CD14-positive monocyte (primary cell): ENCODE measurements at regions not wholly inside any gene's neighbourhood (a gene's known extent, or its start where the extent isn't known, plus 50 kb on each side); places are given as distances from the start of the nearest gene placed in this dataset.

ENCODE experiments used
- DNase-seq, 3 donors: peaks; one replicate each; pipeline ENCODE4 v3.0.0-alpha.2; 2011 to 2022
- H2AFZ ChIP-seq: 2 replicates; pipeline ENCODE4 v1.6.0; 2012; ENCODE audit warnings: mild to moderate bottlenecking, low read depth, low read length, inconsistent platforms; ENCODE audit not compliant: insufficient read depth, poor library complexity, severe bottlenecking
- H3K27ac ChIP-seq, 2 donors: 1 replicate in 1 of 2; 2 replicates in 1 of 2; pipeline ENCODE4 v1.5.1; 2012 to 2013; ENCODE audit warnings: low read length in 2 of 2, control low read depth in 1 of 2, inconsistent platforms in 1 of 2, low read depth in 1 of 2, mild to moderate bottlenecking in 1 of 2
- H3K27me3 ChIP-seq, 2 donors: one replicate each; pipeline versions ENCODE4 v1.6.0 to v1.6.1; 2011 to 2013; ENCODE audit warnings: low read length in 2 of 2; ENCODE audit not compliant: control insufficient read depth in 2 of 2, insufficient read depth in 2 of 2
- H3K36me3 ChIP-seq, 2 donors: replicated peaks in 1 of 2; 1 replicate in 1 of 2; 2 replicates in 1 of 2; pipeline versions ENCODE4 v1.5.1 to v1.6.1; 2012 to 2013; ENCODE audit warnings: low read length in 2 of 2, control low read depth in 1 of 2, inconsistent platforms in 1 of 2, mild to moderate bottlenecking in 1 of 2; ENCODE audit not compliant: insufficient read depth in 2 of 2, control insufficient read depth in 1 of 2
- H3K4me1 ChIP-seq, 2 donors: 1 replicate in 1 of 2; 2 replicates in 1 of 2; pipeline versions ENCODE4 v1.5.1 to v1.6.1; 2012 to 2013; ENCODE audit warnings: low read length in 2 of 2, control low read depth in 1 of 2, inconsistent platforms in 1 of 2, mild to moderate bottlenecking in 1 of 2, moderate library complexity in 1 of 2; ENCODE audit not compliant: insufficient read depth in 2 of 2, control insufficient read depth in 1 of 2
- H3K4me2 ChIP-seq: replicated peaks from 2 replicates; pipeline ENCODE3; 2012; ENCODE audit warnings: low read length, moderate library complexity, mild to moderate bottlenecking; ENCODE audit not compliant: poor library complexity, severe bottlenecking; ENCODE audit errors: extremely low read depth
- H3K4me3 ChIP-seq, 3 experiments: fragments of 200-600 bp in 1 of 3; sonication (generic) in 1 of 3; replicated peaks in 1 of 3; 1 replicate in 2 of 3; 2 replicates in 1 of 3; pipeline ENCODE4 v1.5.1; 2011 to 2013; ENCODE audit warnings: low read length in 3 of 3, mild to moderate bottlenecking in 3 of 3, control low read depth in 2 of 3, low read depth in 2 of 3, inconsistent platforms in 1 of 3, moderate library complexity in 1 of 3
- H3K79me2 ChIP-seq: 2 replicates; pipeline ENCODE4 v1.6.0; 2012; ENCODE audit warnings: mild to moderate bottlenecking, control low read depth, inconsistent platforms, low read length, moderate library complexity; ENCODE audit not compliant: insufficient read depth
- H3K9ac ChIP-seq: 2 replicates; pipeline ENCODE4 v1.6.0; 2017; ENCODE audit warnings: low read length, mild to moderate bottlenecking; ENCODE audit not compliant: insufficient read depth, poor library complexity, severe bottlenecking
- H3K9me3 ChIP-seq, 2 donors: replicated peaks in 1 of 2; 1 replicate in 1 of 2; 2 replicates in 1 of 2; pipeline versions ENCODE4 v1.5.1 to v1.6.1; 2012 to 2013; ENCODE audit warnings: low read length in 2 of 2, control low read depth in 1 of 2; ENCODE audit not compliant: control insufficient read depth in 1 of 2, insufficient read depth in 1 of 2
- H4K20me1 ChIP-seq: 2 replicates; pipeline ENCODE4 v1.6.0; 2012; ENCODE audit warnings: mild to moderate bottlenecking, low read length, control low read depth, moderate library complexity; ENCODE audit not compliant: insufficient read depth
- H3K27ac Mint-ChIP-seq, 7 donors: one replicate each; pipeline ENCODE4 v1.8.0; 2020; ENCODE audit warnings: mild to moderate bottlenecking in 7 of 7, mixed read lengths in 7 of 7, moderate library complexity in 6 of 7, inconsistent platforms in 2 of 7
- H3K27me3 Mint-ChIP-seq, 3 donors: one replicate each; pipeline ENCODE4 v1.8.0; 2021 to 2022; ENCODE audit warnings: low read depth in 3 of 3, mild to moderate bottlenecking in 3 of 3, mixed read lengths in 3 of 3, moderate library complexity in 3 of 3, inconsistent platforms in 1 of 3
- H3K36me3 Mint-ChIP-seq, 2 donors: one replicate each; pipeline ENCODE4 v1.8.0; 2020; ENCODE audit warnings: mixed read lengths in 2 of 2, inconsistent platforms in 1 of 2, mild to moderate bottlenecking in 1 of 2
- H3K4me1 Mint-ChIP-seq: one replicate; pipeline ENCODE4 v1.8.0; 2020; ENCODE audit warnings: mild to moderate bottlenecking, mixed read lengths
- H3K4me3 Mint-ChIP-seq, 2 donors: one replicate each; pipeline ENCODE4 v1.8.0; 2020; ENCODE audit warnings: mild to moderate bottlenecking in 2 of 2, mixed read lengths in 2 of 2, moderate library complexity in 1 of 2
- H3K9me3 Mint-ChIP-seq, 7 donors: one replicate each; pipeline ENCODE4 v1.8.0; 2020 to 2022; ENCODE audit warnings: mixed read lengths in 7 of 7, mild to moderate bottlenecking in 6 of 7, moderate library complexity in 6 of 7, inconsistent platforms in 2 of 7
- CTCF ChIP-seq: fragments of 200-600 bp; IDR thresholded peaks from one replicate; pipeline ENCODE4 v1.8.0; 2022; ENCODE audit warnings: antibody characterized with exemption, mild to moderate bottlenecking
- WGBS: methylation state at CpG from one replicate; pipeline ENCODE4 v1.1.5; 2013; ENCODE audit warnings: missing lambda C conversion rate; ENCODE audit not compliant: insufficient coverage; 5-methylcytosine and 5-hydroxymethylcytosine counted together
- intact Hi-C, 2 donors: fragments of 100-400 bp; cut with micrococcal nuclease; formaldehyde crosslinking; loops; one replicate each; pipeline versions ENCODE4 v1.15.0 to v1.15.1; 2023

DNA sequence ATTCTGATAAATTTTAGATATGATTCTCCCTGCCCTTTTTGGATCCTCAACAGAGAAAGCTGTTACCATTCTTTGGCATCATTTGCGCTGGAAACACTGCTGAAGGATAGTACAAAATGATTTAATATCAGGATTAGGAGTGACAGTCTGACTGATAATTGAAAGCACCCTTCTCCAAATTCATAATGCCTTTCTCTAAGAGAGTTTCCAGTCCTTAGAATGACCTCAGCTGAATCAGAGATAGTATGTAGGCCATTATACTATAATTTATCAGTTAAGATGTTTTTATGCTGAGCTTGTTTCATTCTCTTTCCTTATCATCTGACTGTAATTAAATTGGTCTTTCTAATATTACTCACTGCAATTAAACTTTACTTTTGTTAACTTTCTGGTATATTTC is 166.7 kb downstream of the ZNF326 start:
- Histone ChIP-seq H2AFZ (no peak overlapping the region), H3K4me2 (no peak overlapping the region), H3K36me3 (no peaks in the 10 kb centered on the region), H3K27me3 (no peaks in the 10 kb centered on the region), H3K4me1 (no peaks in the 10 kb centered on the region), H3K27ac (no peak overlapping the region), H3K79me2 (no peaks in the 10 kb centered on the region), H3K9me3 (peaks cover 2 to 4% of the 10 kb centered on the region in 2 donors), H3K9ac (no peak overlapping the region), H3K4me3 (no peak overlapping the region), H4K20me1 (no peaks in the 10 kb centered on the region)
- WGBS: no CpG with 5 or more reads among the region's 1 CpG
- H3K4me3 Mint-ChIP-seq: no peak overlapping the region
- H3K9me3 Mint-ChIP-seq: peaks cover 2 to 8% (median 5%) of the 10 kb centered on the region in 7 donors
- H3K27me3 Mint-ChIP-seq: peaks cover 0 to 5% (median 3%) of the 10 kb centered on the region in 3 donors
- no peak for DNase-seq
- no peak overlapping the region for H3K27ac Mint-ChIP-seq
- no peaks in the 10 kb centered on the region for H3K36me3 Mint-ChIP-seq
- no peak for TF ChIP-seq CTCF
- intact Hi-C loops: no loop called here
- no peaks in the 10 kb centered on the region for H3K4me1 Mint-ChIP-seq

- DNase-seq: no peak
- no peak overlapping the region for H3K4me3 Mint-ChIP-seq
- peaks cover 2 to 8% (median 8%) of the 10 kb centered on the region in 3 donors for H3K27me3 Mint-ChIP-seq
Measured at GRCh38 chr1:90155721-90156487, 161.0 kb downstream of the ZNF326 start.

More at GRCh38 chr1:90155721-90156487, 161.0 kb downstream of the ZNF326 start:
- intact Hi-C loops: no loop called here
- H3K27ac ChIP-seq: no peak overlapping the region
- H3K4me2 ChIP-seq: no peak overlapping the region
- H3K4me1 ChIP-seq: no peaks in the 10 kb centered on the region
- H3K9me3 ChIP-seq: peaks cover 4 to 5% of the 10 kb centered on the region in 2 donors
- TF ChIP-seq CTCF: no peak
- H3K9me3 Mint-ChIP-seq: peaks cover 5 to 28% (median 11%) of the 10 kb centered on the region in 7 donors
- WGBS: no CpG with 5 or more reads among the region's 2 CpGs
- no peaks in the 10 kb centered on the region for H4K20me1 ChIP-seq
- H3K27ac Mint-ChIP-seq: no peak overlapping the region
- H3K4me1 Mint-ChIP-seq: no peaks in the 10 kb centered on the region
- H2AFZ ChIP-seq: no peak overlapping the region
- H3K4me3 ChIP-seq: no peak overlapping the region
- no peak overlapping the region for H3K9ac ChIP-seq
- no peaks in the 10 kb centered on the region for H3K36me3 ChIP-seq
- no peaks in the 10 kb centered on the region for H3K36me3 Mint-ChIP-seq
- H3K27me3 ChIP-seq: no peaks in the 10 kb centered on the region
- no peaks in the 10 kb centered on the region for H3K79me2 ChIP-seq
